ENCODE measurements at regions not wholly inside any gene's neighbourhood (a gene's known extent, or its start where the extent isn't known, plus 50 kb on each side); places are given as distances from the start of the nearest gene placed in this dataset.
"Not testable (repeated sequence)": the region's sequence is repeated elsewhere in the genome, so short reads cannot be mapped to it uniquely, and the experiment has no call there.

GRCh38 chr6:80501636-80502035, 395.2 kb downstream of the BCKDHB start:
- Histone ChIP-seq H3K4me3 (ENCODE audit: low read depth, low read length) (no peak overlapping the region), H3K36me3 (ENCODE audit: control insufficient read depth, insufficient read depth, low read length) (no peaks in the 10 kb centered on the region)
- no peak for TF ChIP-seq CTCF (IDR thresholded peaks at IDR 0.05; ENCODE audit: insufficient read depth, low read length, poor library complexity, severe bottlenecking)

GRCh38 chr6:80497696-80498486, 391.4 kb downstream of the BCKDHB start:
- not testable (repeated sequence) for H3K27me3 ChIP-seq (ENCODE audit: control insufficient read depth, insufficient read depth, low read length); H3K36me3 ChIP-seq (ENCODE audit: control insufficient read depth, insufficient read depth, low read length); DNase-seq (ENCODE audit: low read depth); H3K4me3 ChIP-seq (ENCODE audit: low read depth, low read length)

More at GRCh38 chr6:80501636-80502035, 395.2 kb downstream of the BCKDHB start:
- no peaks in the 10 kb centered on the region for H3K27me3 ChIP-seq (ENCODE audit: control insufficient read depth, insufficient read depth, low read length)
- no peak for DNase-seq (ENCODE audit: low read depth)

GRCh38 chr6:80489911-80490635, 383.6 kb downstream of the BCKDHB start:
- no peaks in the 10 kb centered on the region for H3K36me3 ChIP-seq (ENCODE audit: control insufficient read depth, insufficient read depth, low read length)
- no peaks in the 10 kb centered on the region for H3K27me3 ChIP-seq (ENCODE audit: control insufficient read depth, insufficient read depth, low read length)
- no peak overlapping the region for H3K4me3 ChIP-seq (ENCODE audit: low read depth, low read length)
- no peak for TF ChIP-seq CTCF (IDR thresholded peaks at IDR 0.05; ENCODE audit: insufficient read depth, low read length, poor library complexity, severe bottlenecking)
- DNase-seq (ENCODE audit: low read depth) = no peak

GRCh38 chr6:80488190-80488589, 381.7 kb downstream of the BCKDHB start:
- H3K4me3 ChIP-seq (ENCODE audit: low read depth, low read length) = no peak overlapping the region
- no peak for TF ChIP-seq CTCF (IDR thresholded peaks at IDR 0.05; ENCODE audit: insufficient read depth, low read length, poor library complexity, severe bottlenecking)
- no peaks in the 10 kb centered on the region for H3K27me3 ChIP-seq (ENCODE audit: control insufficient read depth, insufficient read depth, low read length)
- H3K36me3 ChIP-seq (ENCODE audit: control insufficient read depth, insufficient read depth, low read length) = no peaks in the 10 kb centered on the region
- DNase-seq (ENCODE audit: low read depth) = no peak

GRCh38 chr6:80485494-80485893, 379.0 kb downstream of the BCKDHB start:
- not testable (repeated sequence) for H3K4me3 ChIP-seq (ENCODE audit: low read depth, low read length); H3K27me3 ChIP-seq (ENCODE audit: control insufficient read depth, insufficient read depth, low read length); H3K36me3 ChIP-seq (ENCODE audit: control insufficient read depth, insufficient read depth, low read length); DNase-seq (ENCODE audit: low read depth)

GRCh38 chr6:80482056-80482455, 375.6 kb downstream of the BCKDHB start:
- no peak for DNase-seq (ENCODE audit: low read depth)
- H3K4me3 ChIP-seq (ENCODE audit: low read depth, low read length) = no peak overlapping the region
- no peaks in the 10 kb centered on the region for H3K27me3 ChIP-seq (ENCODE audit: control insufficient read depth, insufficient read depth, low read length)
- TF ChIP-seq CTCF (IDR thresholded peaks at IDR 0.05; ENCODE audit: insufficient read depth, low read length, poor library complexity, severe bottlenecking) = no peak
- H3K36me3 ChIP-seq (ENCODE audit: control insufficient read depth, insufficient read depth, low read length) = no peaks in the 10 kb centered on the region
